Panc1 (cell line): ENCODE measurements at regions not wholly inside any gene's neighbourhood (a gene's known extent, or its start where the extent isn't known, plus 50 kb on each side); places are given as distances from the start of the nearest gene placed in this dataset.

ENCODE experiments used
- ATAC-seq: fragments of 200-7000 bp; cut with Tn5 transposase; 2 replicates; pipeline ENCODE4 v1.9.1; 2020; ENCODE audit warnings: mild to moderate bottlenecking, moderate library complexity
- BruUV-seq: library from RNA; stranded (reverse); fragments of 400-500 nt; replicated peaks from 2 replicates; lab custom pipeline; 2021; lab: Mats Ljungman, UMichigan
- CTCF ChIA-PET: fragments of 300-600 bp; sonication (Branson Sonifier 250); formaldehyde crosslinking; loops from one replicate; lab custom pipeline; 2022; ENCODE audit warnings: antibody characterized with exemption; lab: Charles Lee
- POLR2A ChIA-PET: fragments of 300-600 bp; sonication (Branson Sonifier 250); formaldehyde crosslinking; loops from one replicate; lab custom pipeline; 2022; ENCODE audit warnings: antibody characterized with exemption; lab: Charles Lee
- DNase-seq: peaks from one replicate; pipeline ENCODE4 v3.0.0-alpha.2; 2010; ENCODE audit warnings: low read depth, low spot score
- H3K27ac ChIP-seq: 2 replicates; pipeline ENCODE4 v1.5.1; 2011; ENCODE audit warnings: mild to moderate bottlenecking, low read length, inconsistent platforms
- H3K27me3 ChIP-seq: fragments of 200-500 bp; sonication (Bioruptor generic); 2 replicates; pipeline ENCODE4 v1.6.0; 2014; ENCODE audit warnings: low read length, inconsistent platforms; ENCODE audit not compliant: control insufficient read depth, insufficient read depth
- H3K36me3 ChIP-seq: fragments of 200-500 bp; sonication (Bioruptor generic); 2 replicates; pipeline ENCODE4 v1.5.1; 2014; ENCODE audit warnings: inconsistent platforms, mild to moderate bottlenecking, low read length, moderate library complexity; ENCODE audit not compliant: control insufficient read depth, insufficient read depth
- H3K4me1 ChIP-seq: 2 replicates; pipeline ENCODE4 v1.5.1; 2011; ENCODE audit warnings: inconsistent platforms, mild to moderate bottlenecking, low read length, moderate library complexity; ENCODE audit not compliant: control insufficient read depth, insufficient read depth
- H3K4me3 ChIP-seq, 2 experiments: 2 replicates each; pipeline ENCODE4 v1.5.1; 2011 to 2012; ENCODE audit warnings: low read depth in 2 of 2, low read length in 2 of 2, mild to moderate bottlenecking in 2 of 2, inconsistent platforms in 1 of 2, moderate library complexity in 1 of 2
- H3K9me3 ChIP-seq: fragments of 200-500 bp; sonication (Bioruptor generic); 2 replicates; pipeline ENCODE4 v1.5.1; 2014; ENCODE audit warnings: low read depth, mild to moderate bottlenecking, inconsistent platforms, low read length, moderate library complexity; ENCODE audit not compliant: control insufficient read depth, insufficient read depth
- POLR2AphosphoS5 ChIP-seq: IDR thresholded peaks from 2 replicates; pipeline ENCODE4 v1.6.1; 2012; ENCODE audit warnings: mild to moderate bottlenecking, low read depth, low read length, moderate library complexity
- SIN3A ChIP-seq: IDR thresholded peaks from 2 replicates; pipeline ENCODE4 v1.6.1; 2012; ENCODE audit warnings: low read depth, mild to moderate bottlenecking, low read length, moderate library complexity, borderline replicate concordance; ENCODE audit not compliant: insufficient read depth
- TCF7L2 ChIP-seq: IDR thresholded peaks from 2 replicates; pipeline ENCODE4 v1.6.1; 2011; ENCODE audit warnings: mild to moderate bottlenecking, low read depth, low read length, inconsistent platforms
- in situ Hi-C: cut with HindIII; loops from 2 replicates; pipeline ENCODE4 v1.10.0; 2016; ENCODE audit warnings: low sequenced_read_pairs, low pct_unique_long_range_greater_than_20kb
- intact Hi-C: fragments of 100-400 bp; cut with micrococcal nuclease; formaldehyde crosslinking; loops from one replicate; pipeline ENCODE4 v1.10.0; 2022; ENCODE audit not compliant: unreplicated experiment
- TF ChIP-seq, protein P1 (sequence below), 2 experiments: IDR thresholded peaks; 2 replicates each; pipeline ENCODE4 v1.6.1; 2011 to 2012; ENCODE audit warnings: low read depth in 2 of 2, control low read depth in 1 of 2, low read length in 1 of 2, mild to moderate bottlenecking in 1 of 2, moderate library complexity in 1 of 2; ENCODE audit not compliant: insufficient read depth in 1 of 2
- TF ChIP-seq, protein P2 (sequence below): fragments of 450-650 bp; IDR thresholded peaks from 2 replicates; pipeline ENCODE4 v1.5.1; 2017; ENCODE audit warnings: mild to moderate bottlenecking

DNA sequence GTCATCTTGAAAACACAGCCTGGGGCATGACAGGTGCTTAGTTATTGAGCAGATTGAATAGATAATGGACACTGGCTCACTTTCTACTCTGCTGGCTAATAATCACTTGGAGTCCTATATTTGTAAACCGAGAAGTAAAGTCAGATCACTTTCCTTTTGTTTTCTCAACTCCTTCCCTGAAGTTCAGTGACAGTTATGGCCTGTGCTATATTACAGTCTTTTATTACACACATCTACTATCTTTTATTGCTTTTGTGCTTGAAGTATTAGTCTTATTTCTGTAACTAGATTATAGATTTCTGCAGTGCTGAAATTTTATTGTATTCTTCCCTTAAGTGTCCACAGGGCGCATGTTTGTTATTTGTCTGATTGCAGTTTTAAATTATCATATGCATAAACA, 136.4 kb upstream of the TAC1 start:
- Histone ChIP-seq H3K9me3 (no peaks in the 10 kb centered on the region), H3K27ac (no peak overlapping the region), H3K36me3 (no peaks in the 10 kb centered on the region), H3K4me1 (no peaks in the 10 kb centered on the region), H3K4me3 (no peak overlapping the region), H3K27me3 (no peaks in the 10 kb centered on the region; the same call in 1 of the 2 replicates)
- ATAC-seq: no peak
- no peak for DNase-seq
- BruUV-seq: no TSS peak
- intact Hi-C loops: no loop called here
- ChIA-PET POLR2A (no interaction called here), CTCF (no interaction called here)
- in situ Hi-C loops: no loop called here
- TF ChIP-seq SIN3A (no peak), TCF7L2 (no peak)
- TF ChIP-seq, protein P1, sequence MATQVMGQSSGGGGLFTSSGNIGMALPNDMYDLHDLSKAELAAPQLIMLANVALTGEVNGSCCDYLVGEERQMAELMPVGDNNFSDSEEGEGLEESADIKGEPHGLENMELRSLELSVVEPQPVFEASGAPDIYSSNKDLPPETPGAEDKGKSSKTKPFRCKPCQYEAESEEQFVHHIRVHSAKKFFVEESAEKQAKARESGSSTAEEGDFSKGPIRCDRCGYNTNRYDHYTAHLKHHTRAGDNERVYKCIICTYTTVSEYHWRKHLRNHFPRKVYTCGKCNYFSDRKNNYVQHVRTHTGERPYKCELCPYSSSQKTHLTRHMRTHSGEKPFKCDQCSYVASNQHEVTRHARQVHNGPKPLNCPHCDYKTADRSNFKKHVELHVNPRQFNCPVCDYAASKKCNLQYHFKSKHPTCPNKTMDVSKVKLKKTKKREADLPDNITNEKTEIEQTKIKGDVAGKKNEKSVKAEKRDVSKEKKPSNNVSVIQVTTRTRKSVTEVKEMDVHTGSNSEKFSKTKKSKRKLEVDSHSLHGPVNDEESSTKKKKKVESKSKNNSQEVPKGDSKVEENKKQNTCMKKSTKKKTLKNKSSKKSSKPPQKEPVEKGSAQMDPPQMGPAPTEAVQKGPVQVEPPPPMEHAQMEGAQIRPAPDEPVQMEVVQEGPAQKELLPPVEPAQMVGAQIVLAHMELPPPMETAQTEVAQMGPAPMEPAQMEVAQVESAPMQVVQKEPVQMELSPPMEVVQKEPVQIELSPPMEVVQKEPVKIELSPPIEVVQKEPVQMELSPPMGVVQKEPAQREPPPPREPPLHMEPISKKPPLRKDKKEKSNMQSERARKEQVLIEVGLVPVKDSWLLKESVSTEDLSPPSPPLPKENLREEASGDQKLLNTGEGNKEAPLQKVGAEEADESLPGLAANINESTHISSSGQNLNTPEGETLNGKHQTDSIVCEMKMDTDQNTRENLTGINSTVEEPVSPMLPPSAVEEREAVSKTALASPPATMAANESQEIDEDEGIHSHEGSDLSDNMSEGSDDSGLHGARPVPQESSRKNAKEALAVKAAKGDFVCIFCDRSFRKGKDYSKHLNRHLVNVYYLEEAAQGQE (IDR thresholded peaks at IDR 0.05; ENCODE audit: insufficient read depth in 1 of 2, low read depth in 2 of 2, low read length in 1 of 2): no peak

GRCh38 chr7:97601931-97602457, 129.9 kb upstream of the TAC1 start:
- no peaks in the 10 kb centered on the region for H3K27me3 ChIP-seq
- ATAC-seq (no peak), DNase-seq (no peak)
- CTCF ChIA-PET: no interaction called here
- H3K4me3 ChIP-seq: no peak overlapping the region
- H3K4me1 ChIP-seq: no peaks in the 10 kb centered on the region
- no peaks in the 10 kb centered on the region for H3K9me3 ChIP-seq
- H3K27ac ChIP-seq: no peak overlapping the region
- POLR2A ChIA-PET: no interaction called here
- intact Hi-C loops (no loop called here), in situ Hi-C loops (no loop called here)
- no TSS peak for BruUV-seq
- H3K36me3 ChIP-seq: no peaks in the 10 kb centered on the region
- TF ChIP-seq, protein P2, sequence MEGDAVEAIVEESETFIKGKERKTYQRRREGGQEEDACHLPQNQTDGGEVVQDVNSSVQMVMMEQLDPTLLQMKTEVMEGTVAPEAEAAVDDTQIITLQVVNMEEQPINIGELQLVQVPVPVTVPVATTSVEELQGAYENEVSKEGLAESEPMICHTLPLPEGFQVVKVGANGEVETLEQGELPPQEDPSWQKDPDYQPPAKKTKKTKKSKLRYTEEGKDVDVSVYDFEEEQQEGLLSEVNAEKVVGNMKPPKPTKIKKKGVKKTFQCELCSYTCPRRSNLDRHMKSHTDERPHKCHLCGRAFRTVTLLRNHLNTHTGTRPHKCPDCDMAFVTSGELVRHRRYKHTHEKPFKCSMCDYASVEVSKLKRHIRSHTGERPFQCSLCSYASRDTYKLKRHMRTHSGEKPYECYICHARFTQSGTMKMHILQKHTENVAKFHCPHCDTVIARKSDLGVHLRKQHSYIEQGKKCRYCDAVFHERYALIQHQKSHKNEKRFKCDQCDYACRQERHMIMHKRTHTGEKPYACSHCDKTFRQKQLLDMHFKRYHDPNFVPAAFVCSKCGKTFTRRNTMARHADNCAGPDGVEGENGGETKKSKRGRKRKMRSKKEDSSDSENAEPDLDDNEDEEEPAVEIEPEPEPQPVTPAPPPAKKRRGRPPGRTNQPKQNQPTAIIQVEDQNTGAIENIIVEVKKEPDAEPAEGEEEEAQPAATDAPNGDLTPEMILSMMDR: no peak
- TF ChIP-seq, protein P1 (IDR thresholded peaks at IDR 0.05; ENCODE audit: insufficient read depth in 1 of 2, low read depth in 2 of 2, low read length in 1 of 2): no peak
- TF ChIP-seq TCF7L2: no peak
- no peak for TF ChIP-seq POLR2AphosphoS5
- no peak for TF ChIP-seq SIN3A
